ENCODE measurements at regions not wholly inside any gene's neighbourhood (a gene's known extent, or its start where the extent isn't known, plus 50 kb on each side); places are given as distances from the start of the nearest gene placed in this dataset.
"Not testable (repeated sequence)": the region's sequence is repeated elsewhere in the genome, so short reads cannot be mapped to it uniquely, and the experiment has no call there.

DNA sequence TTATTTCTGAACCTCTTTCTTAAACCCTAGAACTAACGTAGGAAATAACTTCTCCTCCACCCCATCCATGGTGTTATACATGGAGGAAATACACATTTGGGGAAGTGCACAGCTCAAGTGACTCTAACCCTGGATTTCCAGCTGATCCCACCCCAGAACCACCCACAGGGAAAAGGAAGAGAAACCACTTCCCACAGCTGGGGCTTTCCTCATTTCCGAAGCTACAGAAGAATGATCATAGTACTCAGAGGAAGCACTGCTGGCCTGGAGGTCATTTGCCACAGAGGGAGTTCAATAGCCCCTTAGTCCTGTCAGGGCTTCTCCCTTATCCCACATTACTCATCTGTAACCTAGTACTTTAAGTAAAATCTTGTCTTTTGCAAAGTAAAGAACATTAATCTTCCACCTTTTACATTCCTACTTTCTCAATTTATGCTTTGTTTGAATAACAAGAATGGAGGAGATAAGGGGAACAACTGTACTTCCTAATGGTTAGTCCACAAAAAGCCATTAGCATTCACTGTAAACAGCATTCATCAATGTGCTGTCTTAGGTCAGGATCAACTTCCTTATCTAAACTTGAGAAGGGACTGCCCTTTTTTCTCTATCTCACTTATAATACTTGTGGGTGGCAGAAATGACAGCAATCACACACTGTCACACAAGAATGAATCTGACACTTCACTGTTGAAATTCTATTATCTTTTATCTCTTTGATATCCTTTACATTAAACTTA lies 63.0 kb upstream of the RGS1 start:
- DNase-seq (ENCODE audit: low read depth), result no peak
- no peak overlapping the region for H3K4me3 ChIP-seq (ENCODE audit: low read depth, low read length)
- TF ChIP-seq, protein P1, sequence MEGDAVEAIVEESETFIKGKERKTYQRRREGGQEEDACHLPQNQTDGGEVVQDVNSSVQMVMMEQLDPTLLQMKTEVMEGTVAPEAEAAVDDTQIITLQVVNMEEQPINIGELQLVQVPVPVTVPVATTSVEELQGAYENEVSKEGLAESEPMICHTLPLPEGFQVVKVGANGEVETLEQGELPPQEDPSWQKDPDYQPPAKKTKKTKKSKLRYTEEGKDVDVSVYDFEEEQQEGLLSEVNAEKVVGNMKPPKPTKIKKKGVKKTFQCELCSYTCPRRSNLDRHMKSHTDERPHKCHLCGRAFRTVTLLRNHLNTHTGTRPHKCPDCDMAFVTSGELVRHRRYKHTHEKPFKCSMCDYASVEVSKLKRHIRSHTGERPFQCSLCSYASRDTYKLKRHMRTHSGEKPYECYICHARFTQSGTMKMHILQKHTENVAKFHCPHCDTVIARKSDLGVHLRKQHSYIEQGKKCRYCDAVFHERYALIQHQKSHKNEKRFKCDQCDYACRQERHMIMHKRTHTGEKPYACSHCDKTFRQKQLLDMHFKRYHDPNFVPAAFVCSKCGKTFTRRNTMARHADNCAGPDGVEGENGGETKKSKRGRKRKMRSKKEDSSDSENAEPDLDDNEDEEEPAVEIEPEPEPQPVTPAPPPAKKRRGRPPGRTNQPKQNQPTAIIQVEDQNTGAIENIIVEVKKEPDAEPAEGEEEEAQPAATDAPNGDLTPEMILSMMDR (IDR thresholded peaks at IDR 0.05; ENCODE audit: insufficient read depth, low read length, poor library complexity, severe bottlenecking), result no peak
- no peaks in the 10 kb centered on the region for H3K27me3 ChIP-seq (ENCODE audit: control insufficient read depth, insufficient read depth, low read length)
- no peaks in the 10 kb centered on the region for H3K36me3 ChIP-seq (ENCODE audit: control insufficient read depth, insufficient read depth, low read length)

DNA sequence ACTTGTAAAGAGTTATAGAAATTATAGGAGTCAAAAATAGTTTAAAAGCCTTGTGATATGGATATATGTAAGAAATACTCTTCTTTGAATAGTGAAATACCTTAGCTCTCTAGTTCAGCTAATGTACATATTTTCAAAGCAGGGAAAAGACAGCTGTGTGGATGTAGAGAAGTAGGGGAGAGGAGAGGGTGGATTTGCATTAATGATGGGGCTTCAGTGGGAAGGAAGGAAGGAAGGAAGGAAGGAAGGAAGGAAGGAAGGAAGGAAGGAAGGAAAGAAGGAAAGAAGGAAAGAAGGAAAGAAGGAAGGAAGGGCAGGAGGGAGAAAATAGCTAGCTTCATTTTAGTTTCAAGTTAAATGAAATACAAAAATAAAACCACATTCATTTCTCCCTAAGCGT lies 62.4 kb upstream of the RGS1 start:
- Histone ChIP-seq H3K4me3 (ENCODE audit: low read depth, low read length) (no peak overlapping the region), H3K27me3 (ENCODE audit: control insufficient read depth, insufficient read depth, low read length) (no peaks in the 10 kb centered on the region), H3K36me3 (ENCODE audit: control insufficient read depth, insufficient read depth, low read length) (no peaks in the 10 kb centered on the region)
- TF ChIP-seq, protein P1 (IDR thresholded peaks at IDR 0.05; ENCODE audit: insufficient read depth, low read length, poor library complexity, severe bottlenecking), result no peak
- DNase-seq (ENCODE audit: low read depth), result no peak

DNA sequence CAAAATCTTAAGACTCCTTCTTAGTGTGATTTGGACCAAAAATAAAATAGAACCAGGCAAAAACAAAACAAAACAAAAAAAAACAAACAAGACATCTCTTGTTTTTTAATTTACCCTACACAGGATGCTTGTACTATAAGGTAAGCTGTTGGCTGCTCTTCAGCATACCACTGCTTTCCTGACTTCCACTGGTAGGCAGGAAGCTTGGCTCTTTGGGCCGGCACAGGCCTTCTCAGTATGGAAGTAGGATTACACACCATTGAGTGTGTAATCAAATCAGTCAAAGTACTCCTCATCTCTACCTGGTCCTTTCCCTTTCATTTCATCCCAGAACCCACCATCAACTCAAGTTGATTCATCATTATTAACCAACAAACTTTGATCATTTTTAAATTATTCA lies 61.9 kb upstream of the RGS1 start:
- H3K36me3 ChIP-seq (ENCODE audit: control insufficient read depth, insufficient read depth, low read length), result no peaks in the 10 kb centered on the region
- TF ChIP-seq, protein P1 (IDR thresholded peaks at IDR 0.05; ENCODE audit: insufficient read depth, low read length, poor library complexity, severe bottlenecking), result no peak
- H3K4me3 ChIP-seq (ENCODE audit: low read depth, low read length), result no peak overlapping the region
- no peak for DNase-seq (ENCODE audit: low read depth)
- no peaks in the 10 kb centered on the region for H3K27me3 ChIP-seq (ENCODE audit: control insufficient read depth, insufficient read depth, low read length)

DNA sequence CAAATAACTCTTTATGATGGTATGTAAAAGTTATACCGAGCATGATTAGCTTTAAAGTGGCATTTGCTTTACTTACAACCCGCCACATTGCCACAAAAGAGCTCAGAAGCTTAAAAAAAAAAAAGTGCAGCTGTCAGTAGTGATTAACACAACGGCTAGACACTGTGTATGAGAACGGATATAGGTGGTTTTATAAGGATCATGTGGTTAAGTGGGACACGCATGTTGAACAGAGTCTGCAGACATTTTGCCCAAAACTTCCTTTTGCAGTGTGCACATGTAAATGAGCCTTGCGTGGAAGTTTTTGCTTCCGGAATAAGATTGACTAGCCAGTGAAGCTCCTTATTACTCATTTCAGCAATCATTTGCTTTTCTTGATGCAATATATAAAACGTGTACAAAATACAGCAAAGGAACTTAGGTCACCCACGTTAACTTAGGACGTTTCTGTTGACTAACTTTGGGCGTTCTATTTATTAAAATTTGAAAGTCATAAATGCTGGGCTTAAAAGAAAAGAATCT lies 58.7 kb upstream of the RGS1 start:
- no peak overlapping the region for H3K4me3 ChIP-seq (ENCODE audit: low read depth, low read length)
- peak; percentile 26 for DNase-seq (ENCODE audit: low read depth)
- TF ChIP-seq, protein P1 (IDR thresholded peaks at IDR 0.05; ENCODE audit: insufficient read depth, low read length, poor library complexity, severe bottlenecking), result no peak
- H3K36me3 ChIP-seq (ENCODE audit: control insufficient read depth, insufficient read depth, low read length), result no peaks in the 10 kb centered on the region
- no peaks in the 10 kb centered on the region for H3K27me3 ChIP-seq (ENCODE audit: control insufficient read depth, insufficient read depth, low read length)

DNA sequence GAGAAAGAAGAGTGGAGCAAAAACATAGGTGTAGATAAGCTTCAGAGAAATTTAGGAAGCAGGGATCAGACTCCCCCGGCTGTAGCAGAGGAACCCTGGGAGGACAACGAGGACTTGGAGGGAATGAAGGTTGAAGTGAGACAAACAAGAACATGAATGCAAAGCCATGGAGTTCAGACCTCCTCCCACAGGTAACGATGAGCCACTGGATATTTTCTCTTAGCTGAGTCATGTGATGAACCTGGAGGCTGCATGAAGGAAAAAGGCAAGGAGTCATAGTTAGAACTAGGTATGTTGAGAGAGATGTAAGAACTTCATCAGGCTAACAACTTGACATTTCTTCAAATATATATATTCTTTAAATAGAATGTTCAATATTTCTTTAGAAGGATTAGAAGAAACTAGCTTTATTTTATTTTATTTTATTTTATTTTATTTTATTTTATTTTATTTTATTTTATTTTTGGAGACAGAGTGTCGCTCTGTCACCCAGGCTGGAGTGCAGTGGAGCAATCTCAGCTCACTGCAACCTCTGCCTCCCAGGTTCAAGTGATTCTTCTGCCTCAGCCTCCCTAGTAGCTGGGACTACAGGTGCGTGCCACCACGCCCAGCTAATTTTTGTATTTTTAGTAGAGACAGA lies 57.7 kb upstream of the RGS1 start:
- DNase-seq (ENCODE audit: low read depth); H3K27me3 ChIP-seq (ENCODE audit: control insufficient read depth, insufficient read depth, low read length); H3K36me3 ChIP-seq (ENCODE audit: control insufficient read depth, insufficient read depth, low read length); H3K4me3 ChIP-seq (ENCODE audit: low read depth, low read length): not testable (repeated sequence)

DNA sequence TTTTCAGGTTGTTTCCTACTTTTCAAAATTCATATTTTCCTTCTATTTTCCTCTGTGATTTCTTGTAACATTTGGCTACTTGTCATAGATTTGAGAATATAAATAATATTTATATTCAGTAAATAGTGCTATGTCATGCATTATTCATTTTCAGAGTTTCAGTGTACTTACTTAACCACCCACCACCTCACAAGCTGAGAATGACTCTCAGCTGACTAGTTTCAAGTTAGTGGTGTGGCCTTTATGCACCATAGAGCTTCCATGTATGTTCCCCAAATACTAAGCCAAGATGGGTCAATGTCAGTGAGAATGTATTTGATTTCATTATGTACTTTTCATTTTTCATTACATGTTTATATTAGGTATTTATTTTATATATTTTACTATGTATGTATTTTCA lies 56.9 kb upstream of the RGS1 start:
- no peak for DNase-seq (ENCODE audit: low read depth)
- H3K27me3 ChIP-seq (ENCODE audit: control insufficient read depth, insufficient read depth, low read length), result no peaks in the 10 kb centered on the region
- no peak overlapping the region for H3K4me3 ChIP-seq (ENCODE audit: low read depth, low read length)
- TF ChIP-seq, protein P1 (IDR thresholded peaks at IDR 0.05; ENCODE audit: insufficient read depth, low read length, poor library complexity, severe bottlenecking), result no peak
- no peaks in the 10 kb centered on the region for H3K36me3 ChIP-seq (ENCODE audit: control insufficient read depth, insufficient read depth, low read length)

Measured in kidney epithelial cell (primary cell).